HG03196 (cell line): ENCODE measurements at regions not wholly inside any gene's neighbourhood (a gene's known extent, or its start where the extent isn't known, plus 50 kb on each side); places are given as distances from the start of the nearest gene placed in this dataset.
A peak's percentile ranks its signal among the peaks of the same experiment; 100 is the strongest.

Experiments
- ATAC-seq: cut with Tn5 transposase; IDR thresholded peaks from one replicate; pipeline ENCODE4 v1.9.1; 2021; ENCODE audit not compliant: unreplicated experiment

DNA sequence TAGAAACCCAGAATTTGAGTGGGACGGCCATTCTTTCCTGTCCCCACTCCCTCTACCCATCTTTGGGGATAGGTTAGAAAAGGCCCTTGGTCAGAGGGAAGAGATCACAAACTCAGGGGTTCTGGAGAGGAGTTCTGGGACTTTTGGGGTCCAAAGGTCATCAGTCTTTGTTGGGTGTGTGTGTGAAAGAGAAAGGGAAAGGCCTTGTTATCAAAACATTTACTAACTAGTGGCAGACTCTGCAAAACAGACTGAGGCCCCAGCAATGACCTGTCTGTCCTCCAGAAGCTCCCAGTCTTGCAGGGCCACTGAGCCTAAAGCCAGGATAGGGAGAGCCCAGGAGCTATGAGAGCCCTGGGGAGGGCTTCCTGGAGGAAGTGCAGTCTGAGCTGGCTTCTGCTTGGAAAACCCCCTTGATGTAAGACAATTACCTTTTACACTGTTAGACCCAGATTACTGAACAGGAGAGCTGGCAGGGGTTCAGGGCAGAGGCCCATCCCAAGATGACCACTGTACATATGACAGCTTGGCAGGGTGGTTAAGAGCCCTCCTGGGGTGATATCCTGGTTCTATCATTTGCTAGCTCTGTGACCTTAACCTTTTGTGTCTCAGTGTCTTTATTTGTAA, 429.1 kb upstream of the CCDC196 start:
- ATAC-seq, result no peak

DNA sequence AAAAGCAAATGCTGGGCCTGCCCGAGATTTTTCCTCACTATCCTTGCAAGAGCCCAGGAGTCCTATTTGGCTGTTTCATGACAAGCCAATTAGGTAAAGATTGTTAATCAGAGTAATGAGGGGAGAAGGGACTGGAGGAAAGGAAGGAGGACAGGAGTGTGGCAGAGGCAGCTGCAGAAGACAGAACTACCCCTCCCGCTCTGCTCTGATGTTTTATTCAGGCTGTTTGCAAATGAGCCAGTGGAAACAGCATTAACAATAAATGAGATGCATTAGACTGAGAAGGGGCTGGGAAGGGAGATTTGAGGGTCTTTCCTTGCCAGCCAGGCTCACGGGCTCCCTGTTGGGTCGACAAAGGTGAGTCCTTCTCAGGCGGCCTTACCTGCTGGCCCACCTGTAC, 421.0 kb upstream of the CCDC196 start:
- ATAC-seq, result no peak

- no peak for ATAC-seq
These were observed 419.0 kb upstream of the CCDC196 start for GRCh38 chr14:66066981-66067776.

GRCh38 chr14:66069036-66069435, 417.1 kb upstream of the CCDC196 start:
- no peak for ATAC-seq

GRCh38 chr14:66069830-66070541, 416.2 kb upstream of the CCDC196 start:
- ATAC-seq, result no peak

- ATAC-seq, result peak; percentile 55
These were observed 415.4 kb upstream of the CCDC196 start for GRCh38 chr14:66070542-66071319.

DNA sequence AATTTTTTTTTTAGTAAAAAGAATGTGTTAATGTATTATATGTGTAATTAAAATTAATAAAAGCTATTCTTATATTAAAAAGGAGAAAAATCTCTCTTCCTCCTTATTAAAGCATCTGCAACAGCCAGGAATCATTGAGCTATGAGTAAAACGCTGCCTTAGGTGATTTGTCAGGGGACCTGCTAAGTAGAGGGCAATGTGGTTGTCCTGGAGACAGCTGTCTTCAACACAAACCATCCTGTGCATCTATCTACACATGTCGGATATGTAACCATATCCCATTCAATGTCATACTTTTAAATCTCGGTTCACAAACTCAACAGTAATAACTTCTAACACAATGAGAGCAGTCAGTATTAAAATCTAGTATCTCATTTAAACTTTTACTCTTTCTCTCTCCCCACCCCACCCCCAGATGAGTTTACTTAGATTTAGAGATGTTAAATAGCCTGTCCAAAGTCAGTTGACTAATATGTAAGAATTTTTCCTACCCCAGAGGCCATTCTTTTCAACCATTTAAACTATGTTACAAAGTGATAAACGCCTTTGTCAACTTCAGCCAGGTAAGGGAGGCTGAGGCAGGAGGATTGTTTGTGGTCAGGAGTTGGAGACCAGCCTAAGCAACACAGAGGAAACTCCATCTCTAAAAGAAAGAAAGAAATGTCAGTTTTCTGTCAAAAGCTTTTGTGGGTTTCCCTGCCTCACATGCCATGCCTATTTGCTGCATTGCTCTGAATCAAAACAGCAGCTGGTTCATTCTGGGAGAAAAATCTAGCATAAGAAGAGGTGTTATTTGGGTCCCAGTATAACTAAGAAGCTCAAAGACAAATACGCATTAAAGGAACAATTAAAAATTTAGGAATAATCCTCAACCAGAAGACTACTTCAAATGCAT, 413.7 kb upstream of the CCDC196 start:
- ATAC-seq, result no peak

DNA sequence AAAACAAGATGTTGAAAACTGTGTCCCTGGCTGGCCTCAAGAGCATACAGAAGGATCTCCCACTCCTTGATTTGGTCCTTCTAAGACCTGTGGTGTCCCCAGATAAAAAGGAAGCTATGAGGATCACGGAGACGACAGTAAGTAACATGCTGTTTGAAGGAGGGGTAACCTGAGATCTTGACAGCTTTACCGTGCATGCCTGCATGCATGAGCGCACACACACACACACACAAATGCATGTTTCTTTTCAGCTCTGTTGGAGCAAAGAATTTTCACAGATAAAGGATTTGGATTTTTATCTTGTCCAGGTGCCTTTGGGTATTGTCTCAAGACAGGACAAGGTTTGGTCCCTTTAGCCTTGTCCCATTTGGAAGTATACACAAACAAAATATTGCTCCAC, 411.6 kb upstream of the CCDC196 start:
- ATAC-seq, result no peak

DNA sequence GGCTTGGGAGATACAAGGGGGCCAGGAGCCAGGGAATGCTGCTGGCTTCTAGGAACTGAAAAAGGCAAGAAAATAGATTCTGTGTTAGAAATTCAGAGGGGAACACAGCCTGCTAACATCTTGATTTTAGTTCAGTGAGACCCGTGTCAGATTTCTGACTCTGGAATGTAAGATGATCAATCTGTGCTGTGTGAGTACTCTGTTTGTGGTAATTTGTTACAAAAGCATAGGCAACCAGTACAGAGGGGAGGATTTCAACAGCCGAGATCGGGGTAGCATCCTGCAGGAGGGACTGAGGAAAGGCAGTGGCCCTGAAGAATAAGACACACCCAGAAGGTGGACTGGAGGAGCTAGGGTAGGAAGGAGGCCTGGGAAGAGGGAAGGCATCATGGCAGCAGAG, 410.0 kb upstream of the CCDC196 start:
- ATAC-seq, result no peak

DNA sequence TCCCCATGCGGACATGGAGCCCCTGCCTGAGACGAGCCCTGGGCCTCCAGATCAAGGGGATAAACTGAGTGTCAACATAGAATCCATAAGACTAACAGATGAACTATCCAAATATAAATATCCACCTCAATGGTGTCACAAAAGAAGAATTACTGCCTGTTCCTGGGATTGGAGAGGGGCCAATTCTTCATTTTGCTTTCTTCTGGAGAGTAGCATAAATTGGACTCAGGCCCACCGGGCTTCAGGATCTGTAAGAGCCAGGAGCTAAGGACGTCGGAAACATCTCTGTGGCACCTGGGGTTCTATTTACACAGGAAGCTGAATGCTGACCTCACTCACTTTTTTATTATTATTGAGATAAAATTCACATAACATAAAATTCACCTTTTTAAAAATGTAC, 408.2 kb upstream of the CCDC196 start:
- ATAC-seq, result no peak

DNA sequence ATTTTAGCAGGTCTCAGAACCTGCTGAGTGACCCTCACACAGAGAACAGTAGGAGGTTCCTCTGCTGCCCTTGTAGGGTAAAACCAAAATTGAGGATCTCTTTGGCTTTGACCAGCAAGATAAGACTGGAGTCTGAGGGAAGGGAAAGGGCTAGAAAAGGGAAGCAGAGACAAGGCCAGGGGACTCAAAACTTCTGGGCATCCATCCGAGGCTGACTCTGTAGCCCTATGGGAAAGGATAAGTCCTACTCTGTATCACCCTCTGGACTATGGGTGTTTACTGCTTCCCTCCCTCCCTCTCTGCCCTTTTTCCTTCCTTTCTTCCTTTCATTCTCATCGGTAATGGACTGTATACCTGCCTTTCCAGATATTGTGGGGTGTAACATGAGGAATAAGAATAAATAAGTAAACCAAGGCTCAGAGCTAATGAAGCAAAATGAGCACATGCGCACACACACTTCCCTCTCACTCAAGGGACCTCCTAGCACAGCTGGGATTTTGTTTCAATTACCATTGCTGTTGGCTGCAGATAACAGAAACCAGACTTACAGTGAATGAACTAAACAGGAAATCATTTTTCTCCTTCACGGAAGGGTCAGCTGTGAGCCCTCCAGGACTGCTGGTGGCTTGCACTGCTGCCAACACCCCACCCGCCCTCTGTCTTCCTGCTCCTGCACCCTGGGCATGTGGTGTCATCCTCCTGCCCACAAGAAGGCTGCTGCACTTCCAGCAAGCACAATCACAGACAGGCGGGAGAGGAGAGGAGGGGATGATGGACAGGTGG, 404.4 kb upstream of the CCDC196 start:
- ATAC-seq, result no peak

GRCh38 chr14:66085224-66085623, 400.9 kb upstream of the CCDC196 start:
- ATAC-seq, result no peak

- ATAC-seq, result no peak
These were observed 400.5 kb upstream of the CCDC196 start for GRCh38 chr14:66085665-66086064.

GRCh38 chr14:66087231-66087630, 398.9 kb upstream of the CCDC196 start:
- ATAC-seq, result no peak

- ATAC-seq, result no peak
These were observed 397.5 kb upstream of the CCDC196 start for GRCh38 chr14:66088656-66089055.

DNA sequence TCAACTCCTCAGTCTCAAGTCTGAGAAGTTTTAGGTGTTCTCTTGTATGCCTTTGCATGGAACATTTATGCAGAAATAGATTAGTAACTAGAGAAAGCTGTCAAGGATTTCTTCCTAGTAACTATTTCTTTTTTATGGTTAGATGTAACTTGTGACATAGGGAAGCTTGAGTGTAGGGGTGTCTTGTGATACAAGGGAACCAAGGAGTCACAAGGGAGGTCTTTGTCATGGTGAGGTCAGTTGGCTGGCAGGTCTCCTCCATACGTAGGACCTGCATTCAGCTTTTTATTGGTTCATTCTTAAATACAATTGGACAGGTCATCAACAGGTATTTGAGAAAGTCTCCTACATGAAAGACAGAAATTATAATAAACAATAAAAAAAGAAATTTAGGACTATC, 394.0 kb upstream of the CCDC196 start:
- no peak for ATAC-seq

- no peak for ATAC-seq
These were observed 393.4 kb upstream of the CCDC196 start for GRCh38 chr14:66092748-66093147.

DNA sequence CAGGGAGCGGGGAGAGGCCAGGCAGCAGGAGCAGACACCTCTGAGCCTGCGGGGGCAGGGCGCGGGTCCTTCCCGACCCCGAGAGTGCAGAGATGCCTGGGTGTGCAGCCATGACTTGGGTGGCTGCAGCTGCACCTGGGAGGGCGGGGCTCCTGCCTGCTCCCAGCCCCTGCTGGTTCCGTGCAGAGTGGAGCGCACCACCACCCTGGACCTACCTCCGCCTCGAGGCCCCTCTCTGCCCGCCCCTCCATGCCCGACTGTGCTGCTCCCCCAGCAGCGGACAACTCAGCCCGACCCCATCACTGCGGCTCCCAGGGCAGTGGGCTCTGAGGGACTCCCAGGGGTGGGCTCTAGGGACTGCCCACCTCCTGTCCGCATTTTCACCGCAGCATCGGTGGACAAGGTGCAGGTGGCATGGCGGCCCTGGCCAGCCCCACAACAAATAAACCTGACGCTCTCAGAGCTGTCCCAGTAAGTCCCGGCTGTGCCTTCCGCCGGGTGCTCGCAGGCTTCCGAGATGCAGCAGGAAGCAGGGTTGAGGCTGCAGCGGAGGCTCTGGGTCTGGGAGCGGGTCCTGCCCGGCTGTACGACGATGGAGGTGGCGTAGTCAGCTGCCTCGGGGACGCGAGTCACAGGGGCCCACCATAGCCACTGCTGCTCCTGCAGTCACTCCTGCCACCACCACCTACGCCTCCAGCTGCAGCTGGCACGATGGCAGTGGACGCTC, 392.0 kb upstream of the CCDC196 start:
- no peak for ATAC-seq

DNA sequence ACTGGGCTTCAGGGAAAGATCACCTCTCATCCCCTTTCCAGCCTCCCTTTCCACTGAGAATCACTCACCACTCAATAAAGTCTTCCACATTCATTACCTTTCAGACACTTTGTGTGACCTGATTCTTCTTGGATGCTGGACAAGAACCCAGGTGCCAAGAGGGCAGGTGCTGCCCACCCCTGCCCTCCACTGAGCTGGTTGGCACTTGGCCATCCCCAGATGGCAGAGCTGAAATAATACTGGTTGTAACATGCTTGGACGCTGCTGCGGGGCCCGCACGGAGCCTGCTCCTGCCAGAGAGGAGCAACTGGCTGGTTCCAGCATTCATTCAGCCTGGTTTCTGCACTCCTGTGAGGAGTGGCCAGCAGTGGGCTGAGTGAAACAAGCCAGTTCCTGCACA, 386.7 kb upstream of the CCDC196 start:
- ATAC-seq, result no peak
